ENCODE measurements at regions not wholly inside any gene's neighbourhood (a gene's known extent, or its start where the extent isn't known, plus 50 kb on each side); places are given as distances from the start of the nearest gene placed in this dataset.

DNA sequence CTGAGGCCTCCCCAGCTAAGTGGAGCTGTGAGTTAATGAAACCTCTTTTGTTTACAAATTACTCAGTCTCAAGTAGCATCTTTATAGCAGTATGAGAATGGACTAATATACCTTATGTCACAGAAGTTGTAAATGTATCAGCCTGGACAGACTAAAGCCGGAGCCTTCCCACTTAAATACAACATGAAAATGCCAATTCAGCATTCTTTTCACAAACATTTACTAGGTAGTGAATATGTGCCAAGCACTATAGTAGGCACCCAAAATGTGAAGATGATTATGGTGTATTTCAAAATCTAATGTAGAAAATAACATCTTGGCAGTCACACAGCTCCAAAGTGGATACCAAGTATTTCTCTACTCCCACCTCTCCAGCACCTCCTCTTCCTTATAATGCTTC lies 693.0 kb downstream of the KCNJ2 start:
- dilution Hi-C loops (cut with MboI; ENCODE audit: extremely low pct_ligation_motif_present, low sequenced_read_pairs) (no loop called here), intact Hi-C loops (cut with micrococcal nuclease) (no loop called here)
- POLR2A ChIA-PET, result no interaction called here
- Histone ChIP-seq H3K9me1 (replicated peaks; ENCODE audit: control insufficient read depth, extremely low read depth, insufficient read depth, low read length) (no peaks in the 10 kb centered on the region), H3K9me3 (replicated peaks; ENCODE audit: control insufficient read depth, insufficient read depth, low read length) (peaks cover 7% of the 10 kb centered on the region), H3K4me3 (replicated peaks in 1 of 3; ENCODE audit: insufficient read depth in 1 of 3, low read depth in 1 of 3, low read length in 3 of 3) (no peak overlapping the region), H2AFZ (ENCODE audit: low read depth, low read length) (no peak overlapping the region), H3K79me2 (ENCODE audit: control insufficient read depth, insufficient read depth, low read length) (no peaks in the 10 kb centered on the region), H3K4me1 (ENCODE audit: control insufficient read depth, extremely low read depth, insufficient read depth, low read length) (no peaks in the 10 kb centered on the region), H3K27ac (ENCODE audit: insufficient read depth, low read depth, low read length) (no peak overlapping the region), H3K9ac (replicated peaks; ENCODE audit: extremely low read depth, insufficient read depth, low read length) (no peak overlapping the region), H3K27me3 (ENCODE audit: control insufficient read depth in 2 of 2, insufficient read depth in 2 of 2, low read length in 2 of 2) (no peaks in the 10 kb centered on the region), H3K4me2 (ENCODE audit: insufficient read depth, low read length) (no peak overlapping the region), H4K20me1 (replicated peaks; ENCODE audit: control insufficient read depth, extremely low read depth, insufficient read depth, low read length) (no peaks in the 10 kb centered on the region), H3K36me3 (ENCODE audit: control insufficient read depth in 2 of 2, extremely low read depth in 1 of 2, insufficient read depth in 2 of 2, low read length in 2 of 2) (no peaks in the 10 kb centered on the region)
- no peak for DNase-seq (ENCODE audit: low read depth, low spot score)
- BruUV-seq (replicated peaks), result no TSS peak
- CTCF ChIA-PET, result no interaction called here
- TF ChIP-seq POLR2AphosphoS5 (IDR thresholded peaks at IDR 0.05; ENCODE audit: insufficient read depth, low read depth, low read length) (no peak), EZH2 (IDR thresholded peaks at IDR 0.05; ENCODE audit: borderline replicate concordance, low read depth, low read length, severe bottlenecking) (no peak), GATA2 (IDR thresholded peaks at IDR 0.05; ENCODE audit: insufficient read depth, insufficient read length, low read depth, low read length) (no peak), POLR2A (IDR thresholded peaks at IDR 0.05; ENCODE audit: low read depth, low read length) (no peak), FOS (IDR thresholded peaks at IDR 0.05; ENCODE audit: borderline replicate concordance, insufficient read depth, low read length) (no peak), MYC (IDR thresholded peaks at IDR 0.05; ENCODE audit: low read depth, low read length) (no peak), JUN (IDR thresholded peaks at IDR 0.05; ENCODE audit: borderline replicate concordance, insufficient read depth, insufficient read length, low read depth) (no peak)
- TF ChIP-seq, protein P1, sequence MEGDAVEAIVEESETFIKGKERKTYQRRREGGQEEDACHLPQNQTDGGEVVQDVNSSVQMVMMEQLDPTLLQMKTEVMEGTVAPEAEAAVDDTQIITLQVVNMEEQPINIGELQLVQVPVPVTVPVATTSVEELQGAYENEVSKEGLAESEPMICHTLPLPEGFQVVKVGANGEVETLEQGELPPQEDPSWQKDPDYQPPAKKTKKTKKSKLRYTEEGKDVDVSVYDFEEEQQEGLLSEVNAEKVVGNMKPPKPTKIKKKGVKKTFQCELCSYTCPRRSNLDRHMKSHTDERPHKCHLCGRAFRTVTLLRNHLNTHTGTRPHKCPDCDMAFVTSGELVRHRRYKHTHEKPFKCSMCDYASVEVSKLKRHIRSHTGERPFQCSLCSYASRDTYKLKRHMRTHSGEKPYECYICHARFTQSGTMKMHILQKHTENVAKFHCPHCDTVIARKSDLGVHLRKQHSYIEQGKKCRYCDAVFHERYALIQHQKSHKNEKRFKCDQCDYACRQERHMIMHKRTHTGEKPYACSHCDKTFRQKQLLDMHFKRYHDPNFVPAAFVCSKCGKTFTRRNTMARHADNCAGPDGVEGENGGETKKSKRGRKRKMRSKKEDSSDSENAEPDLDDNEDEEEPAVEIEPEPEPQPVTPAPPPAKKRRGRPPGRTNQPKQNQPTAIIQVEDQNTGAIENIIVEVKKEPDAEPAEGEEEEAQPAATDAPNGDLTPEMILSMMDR (IDR thresholded peaks at IDR 0.05; ENCODE audit: extremely low read depth in 1 of 2, insufficient read depth in 1 of 2, low read depth in 1 of 2, low read length in 2 of 2), result no peak
- TF ChIP-seq, protein P2, sequence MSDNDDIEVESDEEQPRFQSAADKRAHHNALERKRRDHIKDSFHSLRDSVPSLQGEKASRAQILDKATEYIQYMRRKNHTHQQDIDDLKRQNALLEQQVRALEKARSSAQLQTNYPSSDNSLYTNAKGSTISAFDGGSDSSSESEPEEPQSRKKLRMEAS (IDR thresholded peaks at IDR 0.05; ENCODE audit: insufficient read depth, insufficient read length), result no peak
- no peak for FAIRE-seq

Measured in endothelial cell of umbilical vein (primary cell).